Ishikawa (cell line): ENCODE measurements at regions not wholly inside any gene's neighbourhood (a gene's known extent, or its start where the extent isn't known, plus 50 kb on each side); places are given as distances from the start of the nearest gene placed in this dataset.

Source experiments
- CEBPB ChIP-seq: IDR thresholded peaks from 2 replicates; pipeline ENCODE4 v1.6.1; 2012
- EGR1 ChIP-seq: IDR thresholded peaks from 2 replicates; pipeline ENCODE4 v1.6.1; 2012
- EP300 ChIP-seq: IDR thresholded peaks from 2 replicates; pipeline ENCODE4 v1.6.1; 2012; ENCODE audit warnings: borderline replicate concordance
- FOXM1 ChIP-seq: IDR thresholded peaks from 2 replicates; pipeline ENCODE4 v1.6.1; 2012; ENCODE audit warnings: low read depth, borderline replicate concordance
- MAX ChIP-seq: IDR thresholded peaks from 2 replicates; pipeline ENCODE4 v1.6.1; 2012
- NFIC ChIP-seq: IDR thresholded peaks from 2 replicates; pipeline ENCODE4 v1.6.1; 2012
- RAD21 ChIP-seq: IDR thresholded peaks from 2 replicates; pipeline ENCODE4 v1.6.1; 2012; ENCODE audit warnings: low read depth
- REST ChIP-seq: IDR thresholded peaks from 2 replicates; pipeline ENCODE4 v1.6.1; 2012; ENCODE audit warnings: low read depth, mild to moderate bottlenecking
- TAF1 ChIP-seq: IDR thresholded peaks from 2 replicates; pipeline ENCODE4 v1.6.1; 2012; ENCODE audit warnings: low read depth, mild to moderate bottlenecking
- YY1 ChIP-seq: IDR thresholded peaks from 2 replicates; pipeline ENCODE4 v1.6.1; 2012; ENCODE audit warnings: low read depth

- TF ChIP-seq NFIC (no peak), REST (no peak), RAD21 (no peak), EP300 (no peak), TAF1 (no peak), FOXM1 (no peak), YY1 (no peak), MAX (peak; percentile 43; the same call in 1 of the 2 replicates), CEBPB (no peak), EGR1 (no peak)
These were observed 110.2 kb downstream of the FAM53A start for GRCh38 chr4:1573830-1574459.
